ENCODE measurements at regions not wholly inside any gene's neighbourhood (a gene's known extent, or its start where the extent isn't known, plus 50 kb on each side); places are given as distances from the start of the nearest gene placed in this dataset.

- CTCF ChIA-PET, result interaction anchor here (2.3 kb wide), 1 partner anchor 13 kb away, joined by 7 read pairs; no protein-coding TSS in a partner anchor
- no peak for DNase-seq (ENCODE audit: extremely low spot score)
- no peak for TF ChIP-seq CTCF (IDR thresholded peaks at IDR 0.05; ENCODE audit: control extremely low read depth, extremely low read depth, low read depth, missing control alignments)
- POLR2A ChIA-PET, result no interaction called here
These were observed 202.1 kb upstream of the PSMD7 start for GRCh38 chr16:74094514-74094913.

- no peak for TF ChIP-seq CTCF (IDR thresholded peaks at IDR 0.05; ENCODE audit: control extremely low read depth, extremely low read depth, low read depth, missing control alignments)
- no peak for DNase-seq (ENCODE audit: extremely low spot score)
- POLR2A ChIA-PET, result no interaction called here
- CTCF ChIA-PET, result interaction anchor here (0.9 to 2.3 kb wide), 4 partner anchors 9 to 27 kb away, joined by 3 to 7 read pairs (median 3); no protein-coding TSS in a partner anchor
These were observed 204.3 kb upstream of the PSMD7 start for GRCh38 chr16:74092336-74092735.

GRCh38 chr16:74090871-74091270 is 205.7 kb upstream of the PSMD7 start:
- no peak for TF ChIP-seq CTCF (IDR thresholded peaks at IDR 0.05; ENCODE audit: control extremely low read depth, extremely low read depth, low read depth, missing control alignments)
- DNase-seq (ENCODE audit: extremely low spot score), result no peak
- POLR2A ChIA-PET, result no interaction called here
- CTCF ChIA-PET, result no interaction called here

GRCh38 chr16:74083541-74083940 is 213.1 kb upstream of the PSMD7 start:
- POLR2A ChIA-PET, result no interaction called here
- no peak for DNase-seq (ENCODE audit: extremely low spot score)

GRCh38 chr16:74080311-74080710 is 216.3 kb upstream of the PSMD7 start:
- ChIA-PET CTCF (interaction anchor here (1.4 kb wide), 1 partner anchor 15 kb away, joined by 3 read pairs; no protein-coding TSS in a partner anchor), POLR2A (no interaction called here)
- no peak for TF ChIP-seq CTCF (IDR thresholded peaks at IDR 0.05; ENCODE audit: control extremely low read depth, extremely low read depth, low read depth, missing control alignments)
- no peak for DNase-seq (ENCODE audit: extremely low spot score)

More at GRCh38 chr16:74083541-74083940, 213.1 kb upstream of the PSMD7 start:
- TF ChIP-seq CTCF (IDR thresholded peaks at IDR 0.05; ENCODE audit: control extremely low read depth, extremely low read depth, low read depth, missing control alignments), result no peak
- CTCF ChIA-PET, result interaction anchor here (1.7 kb wide), 1 partner anchor 9 kb away, joined by 3 read pairs; no protein-coding TSS in a partner anchor

- ChIA-PET POLR2A (no interaction called here), CTCF (no interaction called here)
- no peak for DNase-seq (ENCODE audit: extremely low spot score)
- TF ChIP-seq CTCF (IDR thresholded peaks at IDR 0.05; ENCODE audit: control extremely low read depth, extremely low read depth, low read depth, missing control alignments), result no peak
These were observed 217.4 kb upstream of the PSMD7 start for GRCh38 chr16:74079232-74079586.

Measured in GM10248 (cell line).